DOHH2 (cell line): ENCODE measurements at regions not wholly inside any gene's neighbourhood (a gene's known extent, or its start where the extent isn't known, plus 50 kb on each side); places are given as distances from the start of the nearest gene placed in this dataset.

Experiments used
- CTCF ChIP-seq: fragments of 200-600 bp; sonication (generic); IDR thresholded peaks from one replicate; pipeline ENCODE4 v1.5.1; 2014; ENCODE audit warnings: antibody characterized with exemption, mild to moderate bottlenecking, low read depth, low read length; ENCODE audit not compliant: poor library complexity, severe bottlenecking
- EZH2phosphoT487 ChIP-seq: fragments of 200-600 bp; sonication (generic); IDR thresholded peaks from 2 replicates; pipeline ENCODE4 v1.6.1; 2017; ENCODE audit warnings: borderline replicate concordance, mild to moderate bottlenecking, antibody characterized with exemption, low read length, moderate library complexity, mixed read lengths

GRCh38 chr1:112060261-112060660 is 70.8 kb upstream of the KCND3 start:
- TF ChIP-seq CTCF = no peak
- no peak for TF ChIP-seq EZH2phosphoT487
